H7 (cell line): ENCODE measurements at regions not wholly inside any gene's neighbourhood (a gene's known extent, or its start where the extent isn't known, plus 50 kb on each side); places are given as distances from the start of the nearest gene placed in this dataset.
A peak's percentile ranks its signal among the peaks of the same experiment; 100 is the strongest.
"Not testable (repeated sequence)": the region's sequence is repeated elsewhere in the genome, so short reads cannot be mapped to it uniquely, and the experiment has no call there.

Source experiments
- DNase-seq: peaks from one replicate; pipeline ENCODE4 v3.0.0; 2012
- H3K27me3 ChIP-seq: 2 replicates; pipeline ENCODE4 v1.6.0; 2011; ENCODE audit warnings: mild to moderate bottlenecking, low read length; ENCODE audit not compliant: control insufficient read depth, insufficient read depth
- H3K36me3 ChIP-seq: replicated peaks from 2 replicates; pipeline ENCODE4 v1.5.1; 2011; ENCODE audit warnings: low read length; ENCODE audit not compliant: control insufficient read depth, insufficient read depth
- H3K4me3 ChIP-seq: 2 replicates; pipeline ENCODE4 v1.5.1; 2011; ENCODE audit warnings: low read depth, mild to moderate bottlenecking, control low read depth, low read length, moderate library complexity; ENCODE audit not compliant: insufficient read depth

DNA sequence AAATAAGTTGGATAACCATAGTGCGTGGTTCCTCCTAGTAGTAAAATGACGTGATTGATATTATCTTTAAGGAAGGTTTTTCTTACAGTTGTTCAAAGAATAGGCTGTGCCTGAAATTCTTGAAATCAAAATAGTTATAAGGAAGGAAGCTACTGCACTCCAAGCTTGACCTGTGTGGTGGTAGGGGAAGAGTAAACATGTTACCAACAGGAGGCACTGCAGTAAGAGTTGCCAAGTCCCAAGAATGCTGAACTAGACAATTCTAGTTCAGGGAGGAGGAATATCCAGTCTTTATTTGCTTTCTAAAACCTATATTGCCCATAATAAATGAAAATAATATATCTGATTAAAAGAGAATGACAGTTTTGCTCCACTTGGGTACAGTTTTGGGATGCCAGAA is 764.5 kb downstream of the TMTC2 start:
- no peaks in the 10 kb centered on the region for H3K36me3 ChIP-seq
- DNase-seq = no peak
- no peaks in the 10 kb centered on the region for H3K27me3 ChIP-seq
- no peak overlapping the region for H3K4me3 ChIP-seq

DNA sequence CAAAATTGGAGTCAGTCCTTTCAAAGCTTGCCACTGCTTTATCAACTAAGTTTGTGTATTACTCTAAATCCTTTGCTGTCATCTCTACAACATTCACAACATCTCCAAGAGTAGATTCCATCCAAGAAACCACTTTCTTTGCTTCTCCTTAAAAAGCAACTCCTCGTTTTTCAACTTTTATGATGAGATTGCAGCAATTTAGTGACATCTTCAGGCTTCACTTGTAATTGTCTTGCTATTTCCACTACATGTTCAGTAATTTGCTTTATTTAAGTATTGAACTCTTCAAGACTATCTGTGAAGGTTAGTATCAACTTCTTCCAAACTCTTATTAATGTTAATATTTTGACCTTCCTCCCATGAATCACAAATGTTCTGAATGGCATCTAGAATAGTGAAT is 747.9 kb downstream of the TMTC2 start:
- Histone ChIP-seq H3K4me3 (no peak overlapping the region), H3K27me3 (no peaks in the 10 kb centered on the region), H3K36me3 (no peaks in the 10 kb centered on the region)
- no peak for DNase-seq

DNA sequence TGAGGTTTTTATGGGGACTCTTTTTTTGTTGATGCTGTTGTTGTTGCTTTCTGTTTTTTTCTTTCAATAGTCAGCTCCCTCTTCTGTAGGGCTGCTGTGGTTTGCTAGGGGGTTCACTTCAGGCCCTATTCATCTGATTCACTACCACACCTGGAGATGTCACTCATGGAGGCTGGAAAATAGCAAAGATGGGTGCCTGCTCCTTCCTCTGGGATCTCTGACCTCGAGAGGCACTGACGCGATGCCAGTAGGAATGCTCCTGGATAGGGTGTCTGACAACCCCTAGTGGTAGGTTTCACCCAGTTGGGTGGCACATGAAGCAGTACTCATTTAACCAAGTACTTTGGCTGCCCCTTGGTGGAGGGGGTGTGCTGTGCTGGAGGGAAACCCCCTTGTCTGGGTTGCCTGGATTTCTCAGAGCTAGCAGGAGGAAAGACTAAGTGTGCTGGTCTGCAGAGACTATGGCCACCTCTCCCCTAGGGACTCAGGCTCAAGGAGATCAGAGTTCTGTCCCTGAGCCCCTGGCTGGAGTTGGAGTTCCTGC is 745.5 kb downstream of the TMTC2 start:
- H3K36me3 ChIP-seq = no peaks in the 10 kb centered on the region
- H3K27me3 ChIP-seq = no peaks in the 10 kb centered on the region
- no peak for DNase-seq
- no peak overlapping the region for H3K4me3 ChIP-seq

DNA sequence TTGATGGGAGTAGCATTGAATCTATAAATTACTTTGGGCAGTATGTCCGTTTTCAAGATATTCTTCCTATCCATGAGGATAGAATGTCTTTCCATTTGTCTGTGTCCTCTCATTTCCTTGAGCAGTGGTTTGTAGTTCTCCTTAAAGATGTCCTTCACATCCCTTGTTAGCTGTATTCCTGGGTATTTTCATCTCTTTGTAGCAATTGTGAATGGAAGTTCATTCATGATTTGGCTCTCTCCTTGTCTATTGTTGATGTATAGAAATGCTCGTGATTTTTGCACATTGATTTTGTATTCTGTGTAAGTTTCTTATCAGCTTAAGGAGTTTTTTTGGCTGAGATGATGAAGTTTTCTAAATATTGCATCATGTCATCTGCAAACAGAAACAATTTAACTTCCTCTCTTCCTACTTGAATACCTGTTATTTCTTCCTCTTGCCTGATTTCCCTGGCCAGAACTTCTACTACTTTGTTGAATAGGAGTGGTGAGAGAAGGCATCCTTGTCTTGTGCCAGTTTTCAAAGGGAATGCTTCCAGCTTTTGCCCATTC is 741.0 kb downstream of the TMTC2 start:
- not testable (repeated sequence) for DNase-seq, H3K4me3 ChIP-seq, H3K27me3 ChIP-seq

DNA sequence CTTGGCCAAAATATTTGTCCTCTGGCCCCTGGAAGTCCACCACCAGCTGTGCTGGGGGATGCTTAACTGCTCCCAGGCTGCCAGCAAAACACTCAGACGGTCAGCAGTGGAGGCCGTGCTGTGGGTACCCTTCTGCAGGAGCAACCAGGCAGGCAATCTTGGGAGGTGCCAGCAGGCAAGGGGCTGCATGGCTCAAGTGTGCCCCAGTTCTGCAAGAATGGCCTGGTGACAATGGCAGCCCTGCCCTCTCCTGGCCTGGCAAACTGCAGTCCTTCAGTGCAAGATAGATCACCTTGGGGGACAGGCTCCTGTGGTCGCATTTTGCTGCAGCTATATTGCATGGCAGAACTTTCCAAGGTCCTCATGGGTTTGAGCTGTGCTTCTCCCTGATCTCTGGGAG is 728.3 kb downstream of the TMTC2 start:
- H3K27me3 ChIP-seq = no peaks in the 10 kb centered on the region
- DNase-seq = no peak
- no peaks in the 10 kb centered on the region for H3K36me3 ChIP-seq
- no peak overlapping the region for H3K4me3 ChIP-seq

More for the DNA sequence above, 741.0 kb downstream of the TMTC2 start:
- H3K36me3 ChIP-seq = not testable (repeated sequence)

DNA sequence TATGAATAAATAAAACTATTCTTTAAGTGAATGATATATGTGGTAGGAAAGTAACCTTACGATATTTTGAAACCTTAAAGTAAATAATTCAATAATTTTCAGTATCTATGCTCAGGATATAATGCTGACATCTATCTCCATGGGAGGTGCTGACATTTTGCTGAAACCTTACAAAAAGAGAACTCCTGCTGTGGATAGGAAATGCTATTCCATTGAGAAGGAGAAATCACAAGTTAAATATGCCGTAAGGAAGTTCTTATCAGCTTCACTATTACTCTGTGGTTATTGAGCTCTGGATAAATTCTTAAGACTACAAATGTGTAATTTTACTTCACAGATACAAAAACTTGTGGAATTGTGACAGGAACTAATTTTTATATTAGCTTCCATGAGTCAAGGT is 722.1 kb downstream of the TMTC2 start:
- no peaks in the 10 kb centered on the region for H3K36me3 ChIP-seq
- no peak for DNase-seq
- no peak overlapping the region for H3K4me3 ChIP-seq
- H3K27me3 ChIP-seq = no peaks in the 10 kb centered on the region

DNA sequence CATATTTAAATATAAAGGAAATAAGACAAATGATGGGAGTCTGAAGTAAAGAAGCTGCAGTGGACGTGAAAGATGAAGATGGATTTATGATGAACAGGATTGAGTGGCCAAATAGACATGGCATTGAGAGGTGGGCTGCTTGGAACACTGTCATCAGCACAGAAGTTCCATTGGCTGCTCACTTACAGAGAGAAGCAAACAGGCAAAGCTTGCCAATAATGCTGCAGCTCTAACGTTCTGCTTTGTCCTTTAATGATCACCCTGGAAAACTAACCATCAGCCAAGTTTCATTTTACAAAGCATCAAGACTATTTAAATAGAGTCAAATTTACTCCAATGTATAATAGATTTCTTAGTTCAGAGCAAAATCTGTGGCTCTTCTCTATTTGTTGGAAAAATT is 721.4 kb downstream of the TMTC2 start:
- H3K36me3 ChIP-seq = no peaks in the 10 kb centered on the region
- no peak overlapping the region for H3K4me3 ChIP-seq
- H3K27me3 ChIP-seq = no peaks in the 10 kb centered on the region
- no peak for DNase-seq

DNA sequence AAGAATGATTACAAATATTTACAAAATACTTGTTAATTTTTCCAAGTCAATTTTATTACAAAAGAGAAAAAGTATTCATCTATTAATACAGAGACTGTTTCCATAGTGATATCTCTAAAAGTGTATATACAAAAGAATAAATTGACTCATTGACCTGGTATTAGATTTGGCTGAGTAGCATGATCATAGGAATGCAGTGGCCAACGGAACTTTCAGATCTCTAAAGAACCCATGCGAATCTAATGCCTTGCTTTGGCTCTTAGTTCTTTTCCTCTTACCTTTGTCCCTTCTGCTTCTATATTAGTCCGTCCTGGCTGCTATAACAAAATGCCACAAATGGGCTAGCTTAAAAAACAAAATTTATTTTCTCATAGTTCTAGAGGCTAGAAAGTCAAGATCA is 717.8 kb downstream of the TMTC2 start:
- Histone ChIP-seq H3K4me3 (no peak overlapping the region), H3K36me3 (no peaks in the 10 kb centered on the region)
- no peak for DNase-seq

DNA sequence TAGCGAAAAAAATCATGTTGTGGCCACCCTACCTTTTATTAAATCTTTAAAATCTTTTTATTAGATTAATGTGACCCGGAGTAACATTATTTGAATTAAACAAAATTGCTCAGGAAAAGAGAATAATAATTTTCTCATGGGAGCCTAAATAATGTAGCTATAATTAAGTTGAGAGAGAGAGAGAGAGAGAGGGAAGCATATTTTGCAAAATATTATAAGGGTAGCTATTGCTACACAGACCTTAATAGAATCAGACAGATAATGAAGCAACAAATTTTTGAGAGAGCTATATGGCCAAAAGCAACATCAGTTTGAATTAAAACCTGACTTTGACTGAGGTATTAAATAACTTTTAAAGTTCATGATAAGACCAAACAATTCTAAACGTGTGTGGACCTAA is 703.5 kb downstream of the TMTC2 start:
- no peaks in the 10 kb centered on the region for H3K36me3 ChIP-seq
- no peak overlapping the region for H3K4me3 ChIP-seq
- H3K27me3 ChIP-seq = no peaks in the 10 kb centered on the region
- no peak for DNase-seq

More for the DNA sequence above, 717.8 kb downstream of the TMTC2 start:
- no peaks in the 10 kb centered on the region for H3K27me3 ChIP-seq

DNA sequence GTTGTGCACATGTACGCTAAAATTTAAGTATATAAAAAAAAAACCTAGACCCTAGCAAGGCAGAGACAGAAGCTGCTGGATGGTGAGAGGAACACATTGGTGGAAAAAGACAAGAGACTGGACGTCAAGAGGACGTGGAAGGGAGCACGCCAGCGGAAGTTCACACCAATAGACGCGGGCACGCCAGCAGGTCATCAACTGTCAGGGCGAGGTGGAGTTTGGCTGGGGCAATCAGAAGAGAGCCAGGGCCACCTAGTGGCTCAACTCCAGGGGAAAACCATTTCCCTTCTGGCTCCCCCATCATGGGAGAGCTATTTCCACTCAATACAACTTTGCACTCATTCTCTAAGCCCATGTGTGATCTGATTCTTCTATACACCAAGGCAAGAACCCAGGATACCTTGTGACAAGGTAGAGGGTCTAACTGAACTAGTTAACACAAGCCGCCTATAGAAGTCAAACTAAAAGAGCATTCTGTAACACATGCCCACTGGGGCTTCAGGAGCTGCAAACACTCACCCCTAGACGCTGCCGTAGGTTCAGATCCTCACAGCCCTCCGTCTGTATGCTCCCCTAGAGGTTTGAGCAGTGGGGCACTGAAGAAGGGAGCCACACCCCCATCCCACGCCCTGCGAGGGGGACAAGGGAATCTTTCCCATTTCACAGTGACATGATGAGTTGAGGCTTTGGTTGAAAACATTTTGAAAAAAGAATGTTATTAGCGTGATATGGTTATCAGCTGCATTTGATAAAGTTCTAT is 702.7 kb downstream of the TMTC2 start:
- peak; percentile 7 for DNase-seq
- Histone ChIP-seq H3K27me3 (no peaks in the 10 kb centered on the region), H3K36me3 (no peaks in the 10 kb centered on the region), H3K4me3 (no peak overlapping the region)

DNA sequence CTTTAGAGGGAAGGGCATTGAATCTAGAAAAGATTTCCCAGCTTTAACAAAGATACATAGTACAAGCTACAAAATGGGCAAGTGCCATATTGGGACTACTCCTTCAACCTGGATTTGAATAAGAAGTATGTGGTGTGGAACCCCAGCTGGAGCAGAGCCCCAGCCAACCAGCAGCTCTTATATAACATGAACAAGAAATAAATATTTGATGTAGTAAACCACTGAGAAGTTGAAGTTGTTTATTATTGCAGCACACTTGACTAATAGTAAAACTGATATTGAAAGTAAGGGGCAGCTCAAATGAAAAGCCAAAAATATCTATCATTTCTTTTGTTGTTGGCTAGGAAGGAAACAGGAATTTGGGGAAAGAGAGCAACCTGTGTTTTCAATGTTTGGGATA is 701.8 kb downstream of the TMTC2 start:
- DNase-seq = no peak
- no peak overlapping the region for H3K4me3 ChIP-seq

DNA sequence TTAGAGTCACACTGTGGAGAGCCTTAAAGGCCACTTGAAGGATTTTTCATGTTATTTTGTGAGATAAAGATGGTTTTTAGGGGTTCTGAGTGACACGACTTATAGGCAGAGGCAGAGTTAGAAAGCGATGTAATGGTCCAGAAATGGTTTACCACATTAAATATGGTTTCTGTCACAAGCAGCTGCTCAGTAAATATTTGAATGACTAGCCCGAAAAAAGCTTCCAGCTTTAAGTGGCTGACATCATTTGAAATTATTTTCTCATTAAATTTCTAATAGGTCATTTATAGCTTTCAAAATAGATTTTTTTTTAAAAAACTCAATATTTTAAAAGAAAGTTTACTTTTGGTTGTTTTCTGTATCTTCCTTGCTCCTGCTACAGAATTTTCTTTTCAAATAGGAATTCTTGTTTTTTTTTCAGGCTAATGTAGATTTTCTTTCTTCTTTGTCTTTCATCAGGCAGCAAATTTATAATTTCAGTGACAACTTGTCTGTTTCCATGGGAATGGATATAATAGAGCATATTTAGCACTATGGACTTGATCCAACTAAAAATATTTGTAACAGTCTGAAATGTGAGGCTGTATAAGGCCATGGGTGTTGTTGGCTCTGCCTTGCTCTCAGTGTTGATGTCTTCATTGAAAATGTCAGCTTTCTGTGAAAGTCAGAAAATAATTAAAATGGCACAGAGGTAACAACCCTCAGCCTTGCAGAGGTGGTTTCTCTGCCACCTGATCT is 700.0 kb downstream of the TMTC2 start:
- DNase-seq = no peak
- Histone ChIP-seq H3K4me3 (no peak overlapping the region), H3K36me3 (no peaks in the 10 kb centered on the region), H3K27me3 (no peaks in the 10 kb centered on the region)

More for the DNA sequence above, 701.8 kb downstream of the TMTC2 start:
- Histone ChIP-seq H3K27me3 (no peaks in the 10 kb centered on the region), H3K36me3 (no peaks in the 10 kb centered on the region)

DNA sequence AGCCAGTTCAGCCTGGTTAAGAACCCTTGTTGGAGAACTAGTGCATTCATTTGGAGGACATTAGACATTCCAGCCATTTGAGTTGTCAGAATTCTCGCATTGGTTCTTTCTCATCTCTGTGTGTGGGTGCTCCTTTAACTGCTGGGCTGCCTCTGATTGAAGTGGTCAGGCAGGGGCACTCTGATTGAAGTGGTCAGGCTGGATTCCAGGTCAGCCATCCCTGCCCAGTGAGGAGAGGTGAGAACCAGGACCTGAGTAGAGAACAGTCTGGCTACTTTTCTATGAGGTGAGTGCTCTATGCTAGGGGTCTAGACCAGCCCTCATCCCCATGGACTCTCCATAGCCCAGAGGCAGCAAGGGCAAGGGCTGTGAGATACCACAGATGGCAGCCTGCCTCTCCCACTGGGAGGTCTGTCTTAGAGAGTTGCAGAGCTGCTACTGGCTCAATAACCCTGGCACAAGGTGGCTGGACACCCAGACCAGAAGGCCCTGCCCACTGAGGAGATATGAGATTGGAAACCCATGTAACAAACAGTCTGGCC is 691.6 kb downstream of the TMTC2 start:
- no peak for DNase-seq
- no peaks in the 10 kb centered on the region for H3K36me3 ChIP-seq
- no peaks in the 10 kb centered on the region for H3K27me3 ChIP-seq
- no peak overlapping the region for H3K4me3 ChIP-seq

DNA sequence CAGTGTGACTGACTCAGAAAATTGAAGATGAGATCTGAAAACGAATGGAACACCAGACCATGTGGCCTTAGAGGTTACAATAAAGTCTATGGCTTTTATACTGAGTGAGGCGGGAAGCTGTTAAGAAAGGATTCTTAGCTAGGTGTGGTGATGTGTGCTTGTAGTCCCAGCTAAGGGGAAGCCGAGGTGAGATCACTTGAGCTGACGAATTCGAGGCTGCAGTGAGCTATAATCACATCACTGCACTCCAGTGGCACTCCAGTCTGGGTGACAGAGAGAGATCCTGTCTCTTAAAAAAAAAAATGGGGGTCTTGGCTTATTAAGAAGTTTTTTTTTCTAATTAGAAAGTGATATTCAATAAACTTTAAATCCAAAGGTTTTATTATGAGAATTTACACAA is 678.6 kb downstream of the TMTC2 start:
- H3K4me3 ChIP-seq = no peak overlapping the region
- no peaks in the 10 kb centered on the region for H3K36me3 ChIP-seq
- H3K27me3 ChIP-seq = no peaks in the 10 kb centered on the region
- no peak for DNase-seq

DNA sequence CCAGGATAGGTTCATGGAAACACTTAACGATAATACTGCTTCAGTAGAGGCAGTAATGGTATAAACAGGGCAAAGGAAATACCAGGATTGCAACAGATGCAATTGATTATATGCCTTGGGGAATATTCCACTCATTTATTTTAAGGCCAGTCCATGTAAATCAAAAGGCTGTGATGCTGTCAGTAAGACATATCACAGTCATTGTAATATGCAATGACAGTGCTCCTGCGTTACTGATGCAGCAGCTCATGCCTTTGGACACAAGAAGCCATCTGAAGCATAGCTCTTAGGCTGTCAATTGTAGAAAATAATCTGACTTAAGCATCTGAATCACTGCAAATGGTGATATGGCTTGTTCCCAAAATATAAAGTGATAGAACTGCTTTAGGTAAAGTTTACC is 674.8 kb downstream of the TMTC2 start:
- H3K27me3 ChIP-seq = no peaks in the 10 kb centered on the region

More for the DNA sequence above, 674.8 kb downstream of the TMTC2 start:
- Histone ChIP-seq H3K36me3 (no peaks in the 10 kb centered on the region), H3K4me3 (no peak overlapping the region)
- no peak for DNase-seq
